GM21367 (cell line): ENCODE measurements at regions not wholly inside any gene's neighbourhood (a gene's known extent, or its start where the extent isn't known, plus 50 kb on each side); places are given as distances from the start of the nearest gene placed in this dataset.

Experiments used
- ATAC-seq: cut with Tn5 transposase; IDR thresholded peaks from one replicate; pipeline ENCODE4 v1.9.1; 2021; ENCODE audit not compliant: unreplicated experiment

DNA sequence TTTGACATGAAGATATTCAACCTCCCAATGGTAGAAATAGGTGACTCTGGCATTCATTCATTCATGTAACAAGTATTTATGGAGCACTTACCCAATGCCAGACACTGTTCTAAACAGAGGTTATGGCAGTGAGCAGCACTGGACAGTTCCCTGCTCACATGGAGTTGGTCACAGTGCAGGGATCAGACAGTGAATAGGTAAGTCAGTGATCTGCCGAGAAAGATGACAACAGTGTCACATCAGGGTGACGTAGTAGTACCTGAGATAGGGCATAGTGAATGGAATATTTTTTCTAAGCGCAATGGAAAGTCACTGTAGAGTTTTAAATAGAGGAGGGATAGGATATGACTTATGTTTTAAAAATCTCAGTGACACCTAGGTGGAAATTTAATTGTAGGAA is 791.4 kb upstream of the RBFOX1 start:
- ATAC-seq: no peak

DNA sequence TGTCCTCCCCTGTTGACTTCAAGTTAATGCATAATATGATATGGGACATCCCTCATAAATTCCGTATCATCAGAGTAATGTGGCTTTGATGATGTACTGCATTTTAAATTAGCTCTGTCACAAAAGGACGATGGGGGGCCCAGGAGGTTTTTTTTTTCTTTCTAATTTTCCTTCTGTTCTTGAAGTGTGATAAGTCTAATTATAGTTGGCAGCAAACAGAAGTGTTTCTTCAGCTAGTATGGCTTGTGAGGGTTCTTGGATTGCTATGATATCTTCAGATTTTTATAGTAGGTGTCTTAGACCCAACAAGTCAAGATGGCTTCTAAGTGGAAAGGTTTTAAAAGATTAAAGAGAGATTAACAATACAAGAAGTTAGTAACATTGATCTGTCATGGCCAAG is 796.2 kb upstream of the RBFOX1 start:
- no peak for ATAC-seq

DNA sequence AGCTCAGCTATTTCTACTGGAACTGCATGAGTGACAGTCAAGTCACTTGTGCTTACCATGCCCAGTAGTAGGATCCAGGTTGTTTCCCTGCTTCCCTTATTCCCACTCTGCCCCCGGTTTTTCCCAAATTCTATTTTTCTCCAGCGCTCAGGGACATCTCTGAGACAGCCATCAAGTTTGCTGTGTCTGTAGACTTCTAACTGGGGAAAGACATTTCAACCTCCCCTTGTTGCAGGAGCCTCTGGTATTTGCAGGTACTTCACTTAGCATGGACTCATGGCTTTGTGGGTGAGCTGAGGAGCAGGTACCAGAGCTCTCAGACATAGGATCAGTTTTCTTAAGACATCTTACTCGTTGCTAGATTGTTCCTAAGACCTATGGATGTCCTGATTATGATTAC is 801.6 kb upstream of the RBFOX1 start:
- no peak for ATAC-seq

DNA sequence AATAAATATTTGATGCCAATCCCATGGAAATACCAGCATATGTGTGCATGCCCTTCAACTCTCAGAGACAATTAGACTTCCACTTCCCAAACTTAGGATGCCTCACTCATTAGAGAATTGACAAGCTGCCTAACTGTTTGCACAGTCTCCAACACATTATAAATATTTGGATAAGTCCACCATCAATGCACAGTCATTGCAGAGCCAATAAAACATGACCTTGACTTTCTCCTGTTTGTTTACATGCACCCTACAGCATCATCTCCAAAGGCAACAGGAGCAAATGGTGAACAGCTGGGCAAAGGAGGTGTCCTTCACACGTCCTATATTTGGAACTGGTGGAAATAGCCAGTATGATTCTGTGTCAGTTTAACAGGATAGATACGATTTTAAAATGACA is 804.4 kb upstream of the RBFOX1 start:
- no peak for ATAC-seq

- no peak for ATAC-seq
Observed at GRCh38 chr16:6527646-6528045, 805.0 kb upstream of the RBFOX1 start.

- no peak for ATAC-seq
Observed at GRCh38 chr16:6524501-6524900, 808.1 kb upstream of the RBFOX1 start.

DNA sequence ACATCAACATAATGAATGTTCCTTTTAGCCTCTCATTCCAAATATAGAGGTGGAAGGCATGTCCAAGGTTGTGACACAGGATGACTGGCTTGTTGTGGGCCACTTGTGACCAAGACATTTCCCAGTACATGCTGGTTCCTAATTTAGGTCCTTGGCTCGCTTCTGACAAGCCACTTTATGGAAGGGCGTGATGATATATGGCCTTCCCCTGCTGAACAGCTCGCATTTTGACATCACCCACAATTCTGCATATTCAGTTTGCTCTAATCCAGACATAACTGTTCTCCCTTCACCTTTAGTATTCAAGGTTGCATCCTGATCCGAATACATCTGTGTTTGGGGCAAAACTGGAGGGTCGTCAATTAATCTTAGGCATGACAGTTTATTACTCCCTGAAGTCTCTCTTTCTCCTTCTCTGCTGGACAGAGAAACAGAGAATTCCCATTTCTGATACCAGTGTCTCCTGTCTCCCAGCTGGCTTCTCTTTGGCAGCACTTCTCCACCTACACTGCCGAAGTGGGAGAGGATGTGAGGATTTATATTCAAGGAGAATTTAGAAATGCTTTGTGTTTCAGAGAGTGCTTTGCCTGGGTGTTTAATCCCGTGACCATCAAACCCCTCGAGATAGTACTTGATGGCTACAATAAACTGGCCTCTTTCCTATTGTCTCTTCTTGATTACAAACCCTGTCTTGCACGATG is 815.5 kb upstream of the RBFOX1 start:
- ATAC-seq: no peak

GRCh38 chr16:6512512-6512911 is 820.1 kb upstream of the RBFOX1 start:
- ATAC-seq: no peak

DNA sequence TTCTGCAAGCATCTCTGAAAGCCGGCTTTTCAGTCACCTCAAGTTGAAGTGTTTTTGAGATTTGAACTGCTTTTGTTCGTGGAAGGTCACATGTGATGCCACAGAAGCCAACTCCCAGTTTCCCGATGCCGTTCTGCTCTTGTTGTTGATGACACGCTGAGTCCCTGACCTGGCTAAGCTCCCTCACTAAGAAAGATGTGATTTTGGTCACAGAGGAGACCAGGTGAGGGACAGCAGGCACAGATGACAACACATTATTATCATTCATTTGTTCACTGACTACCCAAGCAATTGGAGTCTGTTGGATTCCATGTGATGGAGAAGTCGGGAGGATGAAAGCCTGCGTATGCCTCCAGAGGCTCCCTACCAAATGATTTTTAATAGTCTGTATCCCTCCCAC is 822.4 kb upstream of the RBFOX1 start:
- ATAC-seq: no peak

DNA sequence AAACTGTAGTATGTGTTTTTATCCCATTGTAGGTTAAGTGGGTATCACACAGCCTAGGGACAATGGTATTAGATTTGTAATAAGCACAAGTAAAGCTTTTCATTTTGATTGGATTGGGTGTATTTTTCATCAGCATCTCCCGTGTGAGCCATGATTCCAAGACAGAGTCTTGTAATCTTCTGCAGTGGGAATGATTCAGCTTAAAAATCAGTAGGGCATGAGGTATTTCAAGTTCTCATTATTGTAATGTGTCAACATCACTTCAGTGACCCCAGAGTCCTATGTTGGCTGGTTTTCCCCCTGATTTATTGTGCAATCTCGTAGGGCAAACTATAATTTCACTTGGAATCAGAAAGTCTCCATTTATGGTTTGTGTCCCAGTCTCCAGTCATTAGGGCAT is 833.2 kb upstream of the RBFOX1 start:
- ATAC-seq: no peak

DNA sequence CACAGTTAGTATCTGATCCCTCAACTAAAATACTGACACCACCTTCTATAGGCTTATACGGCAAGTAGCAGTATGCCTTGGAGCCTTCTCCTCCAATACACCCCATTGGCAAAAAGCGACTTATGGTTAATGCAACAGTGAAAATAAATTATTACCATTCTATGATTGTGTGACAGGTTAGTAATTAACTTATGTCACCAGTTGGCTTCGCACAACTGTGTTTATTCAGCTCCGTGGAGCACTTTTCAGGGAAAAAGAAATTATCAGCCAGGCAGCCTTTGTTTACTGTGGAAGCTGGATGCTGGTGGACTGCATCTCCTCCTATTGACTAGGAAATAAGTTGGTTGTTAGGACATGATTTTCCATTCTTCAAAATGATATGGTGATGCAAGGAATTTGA is 833.8 kb upstream of the RBFOX1 start:
- ATAC-seq: no peak

DNA sequence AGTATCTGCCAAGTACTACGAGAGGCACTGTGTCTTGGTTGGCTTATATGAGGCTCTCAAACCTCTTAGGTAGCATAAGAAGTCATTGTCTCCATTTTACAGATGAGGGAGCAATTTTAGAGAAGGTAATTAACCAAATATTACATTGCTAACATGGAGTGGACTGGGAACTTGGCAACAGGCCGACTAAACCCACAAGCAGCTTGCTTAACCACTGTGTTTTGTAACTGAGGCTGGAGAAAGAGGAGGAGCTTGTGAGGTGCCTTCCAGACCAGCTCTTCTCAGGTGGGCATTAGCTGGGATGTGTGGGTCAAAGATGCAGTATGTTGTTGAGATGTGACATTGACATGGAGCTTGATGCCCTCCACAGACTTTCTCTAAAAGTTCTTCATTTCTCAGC is 835.6 kb upstream of the RBFOX1 start:
- no peak for ATAC-seq

DNA sequence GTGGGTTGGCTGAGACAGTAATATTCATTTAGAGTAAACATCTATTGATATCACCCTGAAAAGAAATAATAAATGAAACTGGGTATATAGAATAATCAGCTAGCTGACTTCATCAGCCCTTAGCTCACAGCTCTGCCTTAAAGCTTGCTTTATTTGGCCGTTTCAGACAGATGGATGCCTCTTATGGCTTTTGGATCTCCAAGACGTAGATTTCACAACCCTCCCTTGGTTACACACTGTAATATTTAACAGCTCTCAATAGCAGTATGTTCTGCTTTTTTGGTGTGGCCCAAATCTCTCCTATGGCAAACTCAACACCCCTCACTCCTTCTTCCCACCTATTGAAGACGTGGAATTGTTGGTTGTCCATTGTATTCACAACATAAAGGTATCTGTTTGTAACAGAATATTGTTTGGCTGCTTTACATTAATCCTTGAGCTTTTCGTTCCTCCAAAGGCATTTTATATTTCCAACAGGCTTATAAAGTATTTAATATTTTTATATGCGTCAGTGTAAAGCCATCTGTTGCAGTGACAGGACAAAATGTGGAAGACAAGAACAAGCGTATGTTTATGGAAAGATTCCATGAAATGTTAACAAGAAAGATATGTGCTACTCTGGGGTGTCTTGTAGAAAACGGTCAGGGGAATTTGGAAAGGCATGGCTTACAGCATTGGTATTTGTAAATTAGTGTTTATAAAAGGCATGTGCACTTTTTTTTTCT is 837.0 kb upstream of the RBFOX1 start:
- ATAC-seq: no peak

DNA sequence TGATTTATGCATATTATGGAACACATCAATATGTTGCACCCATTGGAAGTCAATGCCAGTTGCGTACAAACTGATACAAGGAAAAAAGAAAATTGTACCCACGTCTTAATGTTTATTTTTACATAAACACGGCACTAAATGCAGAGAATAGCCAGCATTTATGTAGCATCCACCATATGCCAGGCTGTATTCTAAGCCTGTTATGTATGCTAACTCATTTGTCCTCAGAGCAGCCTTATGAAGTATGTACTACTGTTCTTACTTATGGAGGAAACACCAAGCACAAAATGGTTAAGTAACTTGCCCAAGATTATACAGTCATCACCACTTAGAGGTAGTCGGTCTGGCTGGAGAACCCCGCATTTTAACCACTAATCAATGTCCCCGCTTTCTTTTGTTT is 837.9 kb upstream of the RBFOX1 start:
- ATAC-seq: no peak

DNA sequence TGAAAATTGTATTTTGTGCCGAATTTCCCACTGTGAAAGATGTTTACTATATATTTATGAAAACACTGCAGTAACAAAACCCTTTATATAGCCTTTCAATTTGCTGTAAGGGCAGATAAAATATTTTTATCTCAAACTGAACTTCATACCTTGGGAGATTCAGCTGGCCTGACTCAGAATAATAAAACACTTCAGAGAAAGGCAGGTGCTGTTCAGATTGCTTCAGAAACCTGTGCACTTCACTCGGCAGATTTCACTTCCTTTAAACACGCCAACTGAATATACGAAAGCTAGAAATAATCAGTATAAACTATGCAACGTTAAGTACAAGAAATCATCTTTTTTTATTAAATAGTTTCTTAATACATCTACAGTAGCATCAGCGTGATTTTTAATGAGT is 839.1 kb upstream of the RBFOX1 start:
- no peak for ATAC-seq

DNA sequence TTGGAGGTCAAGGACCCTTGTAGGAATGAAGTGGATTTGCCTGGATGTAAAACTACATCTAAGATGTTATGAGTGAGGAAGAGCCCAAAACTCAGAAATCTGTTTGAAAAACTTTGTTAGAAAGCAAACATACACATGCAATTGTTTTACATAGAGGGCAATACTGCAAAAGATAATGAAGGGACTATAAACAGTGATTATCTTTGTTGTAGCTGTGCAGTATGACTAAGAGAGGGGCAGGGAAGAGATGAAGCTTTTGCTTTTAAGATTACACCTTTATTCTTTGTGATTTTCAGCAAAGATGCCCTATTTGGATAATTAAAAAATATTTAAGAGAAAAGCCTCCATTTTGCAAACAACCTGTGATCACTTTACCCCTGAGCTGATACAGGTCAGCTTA is 839.9 kb upstream of the RBFOX1 start:
- ATAC-seq: no peak

GRCh38 chr16:6484935-6485334 is 847.7 kb upstream of the RBFOX1 start:
- no peak for ATAC-seq

DNA sequence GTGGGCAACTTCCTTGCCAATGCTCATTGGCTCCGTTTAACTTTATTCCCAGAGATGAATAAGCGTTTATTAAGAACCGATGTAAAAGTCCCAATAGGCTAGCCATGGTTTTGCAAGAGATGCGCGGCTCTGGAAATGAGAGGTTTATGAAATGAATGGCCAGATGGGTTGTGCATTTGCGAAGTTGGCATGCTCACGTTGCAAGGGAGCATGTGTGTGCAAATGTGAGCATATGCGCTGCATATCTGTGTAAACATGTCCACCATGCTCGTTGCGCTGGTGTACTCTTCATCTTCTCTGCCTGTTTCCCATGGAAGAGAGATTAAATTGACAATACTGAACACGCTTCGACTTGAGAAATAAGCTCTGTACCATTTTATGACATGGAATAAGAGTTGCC is 848.6 kb upstream of the RBFOX1 start:
- ATAC-seq: no peak

DNA sequence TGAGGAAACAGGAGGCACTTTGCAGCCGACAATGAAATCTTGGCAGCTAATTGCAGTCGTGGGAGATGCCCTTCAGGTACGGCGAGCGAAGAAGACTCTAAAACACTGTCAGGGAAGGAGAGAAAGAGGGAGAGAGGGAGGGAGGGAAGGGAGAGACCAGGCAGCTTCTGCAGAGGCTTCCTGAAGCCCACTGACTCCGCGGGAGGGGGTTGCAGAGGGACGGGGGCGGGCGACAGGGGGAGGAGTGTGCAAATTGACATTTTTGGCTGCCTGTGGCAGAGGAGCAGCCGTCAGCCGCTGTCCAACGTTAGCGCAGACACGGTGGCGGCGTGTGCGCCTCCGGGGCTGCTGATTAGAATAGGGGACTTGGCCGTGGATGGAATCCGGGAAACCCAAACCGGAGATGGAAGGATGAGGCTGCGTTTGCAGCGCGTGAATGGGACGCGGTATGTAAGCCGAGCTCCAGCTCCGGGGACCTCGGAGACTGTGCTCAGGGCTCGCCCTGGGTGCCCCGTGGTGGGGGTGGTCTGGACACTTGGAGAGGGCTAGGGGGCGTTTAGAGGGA is 849.1 kb upstream of the RBFOX1 start:
- ATAC-seq: no peak

DNA sequence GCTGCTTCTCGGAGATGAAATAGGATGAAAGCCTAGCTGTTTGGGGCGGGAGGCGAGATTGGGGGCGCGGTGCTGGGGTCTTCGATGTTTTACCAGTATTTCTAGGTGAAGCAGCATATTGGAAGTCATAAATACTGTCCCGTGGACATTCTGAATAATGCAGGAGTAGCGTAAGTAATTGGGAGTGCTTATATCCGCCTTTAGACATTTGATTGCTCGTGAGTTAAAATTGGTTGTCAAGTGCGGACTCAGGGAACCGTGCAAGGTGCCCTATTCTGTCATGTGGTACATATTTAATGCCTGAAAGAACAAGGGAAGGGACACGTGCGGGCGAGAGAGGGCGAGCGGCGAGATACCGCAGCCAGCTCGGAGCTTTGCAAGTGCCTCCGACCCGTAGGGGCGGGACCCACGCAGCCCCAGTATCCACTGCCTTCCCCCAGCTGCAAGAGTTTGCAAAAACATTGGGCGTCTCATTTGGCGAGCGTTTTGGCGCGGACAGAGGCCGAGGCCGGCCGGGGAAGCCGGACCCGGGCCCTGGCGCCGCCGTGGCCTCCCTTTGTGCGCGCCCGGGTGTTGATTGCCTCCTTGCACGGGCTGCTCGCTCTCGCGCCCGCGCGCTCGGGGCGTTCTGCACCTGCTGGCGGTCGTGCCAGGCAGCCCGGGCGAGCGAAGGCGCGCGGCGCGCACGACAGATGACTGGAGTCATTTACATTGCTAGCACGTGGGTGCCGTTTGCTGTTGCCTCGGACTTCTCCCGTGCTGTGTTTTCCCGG is 849.8 kb upstream of the RBFOX1 start:
- no peak for ATAC-seq

DNA sequence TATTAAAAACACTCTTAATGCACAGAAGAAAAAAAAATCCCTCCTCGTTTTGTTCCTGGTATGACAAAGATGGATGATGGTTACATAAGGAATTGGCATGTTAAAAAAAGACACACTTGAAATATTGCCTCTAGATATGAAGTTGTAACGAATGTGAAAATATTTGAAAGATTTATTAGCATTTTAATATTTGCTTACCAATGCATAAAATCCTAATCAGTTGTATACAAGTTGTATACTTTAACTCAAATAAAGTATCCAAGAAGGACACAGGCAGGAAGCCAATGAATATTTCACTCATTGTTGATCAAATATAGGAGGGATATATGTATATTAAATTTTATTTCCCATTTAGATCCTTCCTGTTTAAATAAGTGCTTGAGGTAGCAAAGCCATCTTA is 850.8 kb upstream of the RBFOX1 start:
- ATAC-seq: no peak

DNA sequence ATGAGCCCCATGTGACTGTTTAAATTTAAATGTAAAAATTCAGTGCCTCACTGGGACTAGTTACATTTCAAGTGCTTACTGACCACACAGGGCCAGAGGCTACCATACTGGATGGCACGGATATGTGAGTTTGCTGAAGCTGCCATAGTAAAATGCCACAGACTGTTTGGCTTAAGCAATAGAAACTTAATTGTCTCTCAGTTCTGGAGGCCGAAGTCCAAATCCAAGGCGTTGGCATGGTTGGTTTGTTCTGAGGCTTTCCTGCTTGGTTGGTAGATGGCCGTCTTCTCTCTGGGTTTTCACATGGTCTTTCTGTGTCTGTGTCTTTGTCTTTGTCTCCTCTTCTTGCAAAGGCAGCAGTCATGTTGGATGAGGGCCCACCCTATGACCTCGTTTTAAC is 878.9 kb upstream of the RBFOX1 start:
- no peak for ATAC-seq
